22Rv1 (cell line): ENCODE measurements at regions not wholly inside any gene's neighbourhood (a gene's known extent, or its start where the extent isn't known, plus 50 kb on each side); places are given as distances from the start of the nearest gene placed in this dataset.

Experiments used
- ZFX ChIP-seq: fragments of 450-650 bp; IDR thresholded peaks from 2 replicates; pipeline ENCODE4 v1.6.1; 2017; ENCODE audit warnings: antibody characterized with exemption, borderline replicate concordance
- TF ChIP-seq, protein P1 (sequence below): fragments of 450-650 bp; IDR thresholded peaks from 2 replicates; pipeline ENCODE4 v1.5.1; 2017; ENCODE audit warnings: mild to moderate bottlenecking

DNA sequence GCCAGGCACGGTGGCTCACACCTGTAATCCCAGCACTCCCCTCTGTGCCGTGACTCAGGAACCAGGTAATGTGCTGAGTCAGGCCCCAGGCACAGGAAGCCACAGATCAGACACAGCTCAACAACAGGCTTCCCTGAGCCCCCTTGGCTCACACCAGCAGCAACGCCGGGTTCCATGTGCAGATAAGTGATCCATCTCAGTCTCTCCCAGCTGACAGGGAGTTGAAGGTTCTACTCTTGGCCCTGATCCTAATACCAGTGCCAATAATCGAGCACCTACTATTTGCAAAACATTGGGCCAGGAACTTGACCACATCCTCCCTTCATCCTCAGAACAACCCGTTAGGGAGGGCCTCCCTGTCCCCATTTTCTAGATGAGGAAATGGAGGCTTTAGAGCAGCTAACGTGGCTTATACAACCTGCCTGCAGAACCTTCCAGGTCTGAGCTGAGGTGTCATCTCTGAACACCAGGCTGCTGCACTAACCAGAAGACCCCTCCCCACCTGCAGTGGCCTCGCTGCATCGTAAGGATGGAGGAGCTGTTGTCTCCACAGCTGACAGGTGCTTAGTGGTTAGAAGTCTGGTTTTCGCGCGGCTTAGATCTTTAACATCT is 64.8 kb upstream of the AMZ2 start:
- TF ChIP-seq, protein P1, sequence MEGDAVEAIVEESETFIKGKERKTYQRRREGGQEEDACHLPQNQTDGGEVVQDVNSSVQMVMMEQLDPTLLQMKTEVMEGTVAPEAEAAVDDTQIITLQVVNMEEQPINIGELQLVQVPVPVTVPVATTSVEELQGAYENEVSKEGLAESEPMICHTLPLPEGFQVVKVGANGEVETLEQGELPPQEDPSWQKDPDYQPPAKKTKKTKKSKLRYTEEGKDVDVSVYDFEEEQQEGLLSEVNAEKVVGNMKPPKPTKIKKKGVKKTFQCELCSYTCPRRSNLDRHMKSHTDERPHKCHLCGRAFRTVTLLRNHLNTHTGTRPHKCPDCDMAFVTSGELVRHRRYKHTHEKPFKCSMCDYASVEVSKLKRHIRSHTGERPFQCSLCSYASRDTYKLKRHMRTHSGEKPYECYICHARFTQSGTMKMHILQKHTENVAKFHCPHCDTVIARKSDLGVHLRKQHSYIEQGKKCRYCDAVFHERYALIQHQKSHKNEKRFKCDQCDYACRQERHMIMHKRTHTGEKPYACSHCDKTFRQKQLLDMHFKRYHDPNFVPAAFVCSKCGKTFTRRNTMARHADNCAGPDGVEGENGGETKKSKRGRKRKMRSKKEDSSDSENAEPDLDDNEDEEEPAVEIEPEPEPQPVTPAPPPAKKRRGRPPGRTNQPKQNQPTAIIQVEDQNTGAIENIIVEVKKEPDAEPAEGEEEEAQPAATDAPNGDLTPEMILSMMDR, result no peak
- no peak for TF ChIP-seq ZFX
